ENCODE measurements at regions not wholly inside any gene's neighbourhood (a gene's known extent, or its start where the extent isn't known, plus 50 kb on each side); places are given as distances from the start of the nearest gene placed in this dataset.

DNA sequence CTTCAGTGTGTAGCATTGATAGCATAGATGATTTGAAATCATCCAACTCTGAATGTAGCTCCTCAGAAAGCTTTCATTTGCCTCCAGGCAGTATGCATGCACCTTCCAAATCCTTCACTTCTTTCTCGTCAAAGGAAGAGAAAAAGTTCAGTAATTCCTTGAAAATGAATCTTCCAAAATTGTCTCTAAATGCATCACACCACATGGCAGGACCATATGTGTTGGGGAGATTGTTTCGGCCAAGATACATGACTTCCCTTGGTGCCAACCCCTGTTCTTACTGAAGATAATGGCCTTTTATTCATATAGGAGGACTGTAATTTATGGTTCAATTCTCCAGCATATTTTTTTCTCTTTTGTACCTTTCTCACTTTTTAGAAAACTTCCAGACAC lies 315.6 kb upstream of the SPRY2 start:
- TF ChIP-seq, protein P1, sequence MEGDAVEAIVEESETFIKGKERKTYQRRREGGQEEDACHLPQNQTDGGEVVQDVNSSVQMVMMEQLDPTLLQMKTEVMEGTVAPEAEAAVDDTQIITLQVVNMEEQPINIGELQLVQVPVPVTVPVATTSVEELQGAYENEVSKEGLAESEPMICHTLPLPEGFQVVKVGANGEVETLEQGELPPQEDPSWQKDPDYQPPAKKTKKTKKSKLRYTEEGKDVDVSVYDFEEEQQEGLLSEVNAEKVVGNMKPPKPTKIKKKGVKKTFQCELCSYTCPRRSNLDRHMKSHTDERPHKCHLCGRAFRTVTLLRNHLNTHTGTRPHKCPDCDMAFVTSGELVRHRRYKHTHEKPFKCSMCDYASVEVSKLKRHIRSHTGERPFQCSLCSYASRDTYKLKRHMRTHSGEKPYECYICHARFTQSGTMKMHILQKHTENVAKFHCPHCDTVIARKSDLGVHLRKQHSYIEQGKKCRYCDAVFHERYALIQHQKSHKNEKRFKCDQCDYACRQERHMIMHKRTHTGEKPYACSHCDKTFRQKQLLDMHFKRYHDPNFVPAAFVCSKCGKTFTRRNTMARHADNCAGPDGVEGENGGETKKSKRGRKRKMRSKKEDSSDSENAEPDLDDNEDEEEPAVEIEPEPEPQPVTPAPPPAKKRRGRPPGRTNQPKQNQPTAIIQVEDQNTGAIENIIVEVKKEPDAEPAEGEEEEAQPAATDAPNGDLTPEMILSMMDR (IDR thresholded peaks at IDR 0.05; ENCODE audit: poor library complexity, severe bottlenecking), result no peak
- no peak for TF ChIP-seq EZH2 (IDR thresholded peaks at IDR 0.05; ENCODE audit: borderline replicate concordance, insufficient read depth, low read length, poor library complexity, severe bottlenecking)
